ENCODE measurements at regions not wholly inside any gene's neighbourhood (a gene's known extent, or its start where the extent isn't known, plus 50 kb on each side); places are given as distances from the start of the nearest gene placed in this dataset.

GRCh38 chr3:70539908-70540307 is 227.5 kb upstream of the MDFIC2 start:
- TF ChIP-seq CTCF (IDR thresholded peaks at IDR 0.05) (no peak), POLR2AphosphoS5 (IDR thresholded peaks at IDR 0.05) (no peak)
